Cardiac fibroblast (primary cell): ENCODE measurements at regions not wholly inside any gene's neighbourhood (a gene's known extent, or its start where the extent isn't known, plus 50 kb on each side); places are given as distances from the start of the nearest gene placed in this dataset.

Experiments used
- DNase-seq, 2 donors: peaks; one replicate each; pipeline versions ENCODE4 v3.0.0 to v3.0.0-alpha.2; 2010; ENCODE audit warnings: low read depth in 2 of 2
- H3K4me3 ChIP-seq, 2 donors: replicated peaks in 1 of 2; 1 replicate in 1 of 2; 2 replicates in 1 of 2; pipeline ENCODE4 v1.5.1; 2011; ENCODE audit warnings: low read depth in 2 of 2, low read length in 2 of 2, mild to moderate bottlenecking in 2 of 2, moderate library complexity in 1 of 2
- TF ChIP-seq, protein P1 (sequence below): IDR thresholded peaks from one replicate; pipeline ENCODE4 v1.5.1; 2011; ENCODE audit warnings: low read depth, mild to moderate bottlenecking, low read length, inconsistent platforms

DNA sequence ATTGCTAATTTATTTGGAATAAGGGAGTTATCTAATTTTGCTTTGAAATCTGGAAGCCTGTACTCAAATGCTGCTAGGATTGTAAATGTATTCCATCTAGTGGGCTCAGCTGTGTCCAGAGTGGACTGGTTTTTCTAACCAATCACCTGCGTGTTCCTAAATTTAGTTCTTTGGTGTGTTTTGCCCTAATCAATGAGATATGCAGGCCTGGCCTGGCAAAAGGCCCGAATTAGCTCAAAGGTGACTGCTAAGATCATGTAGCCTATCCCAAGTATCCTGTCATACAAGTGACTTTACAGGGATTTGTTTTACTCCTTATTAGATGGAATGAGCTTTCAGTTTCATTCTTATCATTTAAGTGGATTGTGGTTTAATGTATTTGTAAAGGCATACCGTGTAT lies 51.3 kb upstream of the ARMC2 start:
- H3K4me3 ChIP-seq, result no peak overlapping the region
- DNase-seq, result no peak
- TF ChIP-seq, protein P1, sequence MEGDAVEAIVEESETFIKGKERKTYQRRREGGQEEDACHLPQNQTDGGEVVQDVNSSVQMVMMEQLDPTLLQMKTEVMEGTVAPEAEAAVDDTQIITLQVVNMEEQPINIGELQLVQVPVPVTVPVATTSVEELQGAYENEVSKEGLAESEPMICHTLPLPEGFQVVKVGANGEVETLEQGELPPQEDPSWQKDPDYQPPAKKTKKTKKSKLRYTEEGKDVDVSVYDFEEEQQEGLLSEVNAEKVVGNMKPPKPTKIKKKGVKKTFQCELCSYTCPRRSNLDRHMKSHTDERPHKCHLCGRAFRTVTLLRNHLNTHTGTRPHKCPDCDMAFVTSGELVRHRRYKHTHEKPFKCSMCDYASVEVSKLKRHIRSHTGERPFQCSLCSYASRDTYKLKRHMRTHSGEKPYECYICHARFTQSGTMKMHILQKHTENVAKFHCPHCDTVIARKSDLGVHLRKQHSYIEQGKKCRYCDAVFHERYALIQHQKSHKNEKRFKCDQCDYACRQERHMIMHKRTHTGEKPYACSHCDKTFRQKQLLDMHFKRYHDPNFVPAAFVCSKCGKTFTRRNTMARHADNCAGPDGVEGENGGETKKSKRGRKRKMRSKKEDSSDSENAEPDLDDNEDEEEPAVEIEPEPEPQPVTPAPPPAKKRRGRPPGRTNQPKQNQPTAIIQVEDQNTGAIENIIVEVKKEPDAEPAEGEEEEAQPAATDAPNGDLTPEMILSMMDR, result no peak

- TF ChIP-seq, protein P1, result no peak
- DNase-seq, result no peak
- no peak overlapping the region for H3K4me3 ChIP-seq
Measured at GRCh38 chr6:108797951-108798669, 50.1 kb upstream of the ARMC2 start.
